ENCODE measurements at regions not wholly inside any gene's neighbourhood (a gene's known extent, or its start where the extent isn't known, plus 50 kb on each side); places are given as distances from the start of the nearest gene placed in this dataset.

- H3K36me3 ChIP-seq: no peaks in the 10 kb centered on the region
- peak overlapping the region in 1 of 2 experiments; percentile 6 for H3K4me3 ChIP-seq (ENCODE audit: low read depth in 1 of 2, low read length in 1 of 2)
- H3K4me1 ChIP-seq (ENCODE audit: control insufficient read depth in 1 of 2, insufficient read depth in 1 of 2, low read depth in 1 of 2, low read length in 1 of 2): peaks cover 32 to 37% of the 10 kb centered on the region in 2 experiments
- H3K27me3 ChIP-seq: no peaks in the 10 kb centered on the region
- no peaks in the 10 kb centered on the region for H3K9me3 ChIP-seq
- peak overlapping the region; percentile 82 for H3K27ac ChIP-seq
- TF ChIP-seq CTCF (IDR thresholded peaks at IDR 0.05): no peak
Observed at GRCh38 chr14:61628016-61628725, 67.1 kb upstream of the HIF1A start.

- TF ChIP-seq CTCF (IDR thresholded peaks at IDR 0.05): no peak
- H3K27me3 ChIP-seq: no peaks in the 10 kb centered on the region
- no peaks in the 10 kb centered on the region for H3K36me3 ChIP-seq
- H3K27ac ChIP-seq: no peak overlapping the region
- peaks cover 24 to 30% of the 10 kb centered on the region in 2 experiments for H3K4me1 ChIP-seq (ENCODE audit: control insufficient read depth in 1 of 2, insufficient read depth in 1 of 2, low read depth in 1 of 2, low read length in 1 of 2)
- H3K9me3 ChIP-seq: no peaks in the 10 kb centered on the region
- no peak overlapping the region for H3K4me3 ChIP-seq (ENCODE audit: low read depth in 1 of 2, low read length in 1 of 2)
Observed at GRCh38 chr14:61630399-61631044, 64.8 kb upstream of the HIF1A start.

GRCh38 chr14:61631045-61631687 is 64.1 kb upstream of the HIF1A start:
- no peak overlapping the region for H3K4me3 ChIP-seq (ENCODE audit: low read depth in 1 of 2, low read length in 1 of 2)
- no peaks in the 10 kb centered on the region for H3K27me3 ChIP-seq
- TF ChIP-seq CTCF (IDR thresholded peaks at IDR 0.05): no peak
- peaks cover 24 to 36% of the 10 kb centered on the region in 2 experiments for H3K4me1 ChIP-seq (ENCODE audit: control insufficient read depth in 1 of 2, insufficient read depth in 1 of 2, low read depth in 1 of 2, low read length in 1 of 2)
- no peaks in the 10 kb centered on the region for H3K36me3 ChIP-seq
- no peaks in the 10 kb centered on the region for H3K9me3 ChIP-seq
- H3K27ac ChIP-seq: no peak overlapping the region

GRCh38 chr14:61632401-61632800 is 62.9 kb upstream of the HIF1A start:
- no peaks in the 10 kb centered on the region for H3K27me3 ChIP-seq
- TF ChIP-seq CTCF (IDR thresholded peaks at IDR 0.05): no peak
- H3K36me3 ChIP-seq: no peaks in the 10 kb centered on the region
- H3K4me1 ChIP-seq (ENCODE audit: control insufficient read depth in 1 of 2, insufficient read depth in 1 of 2, low read depth in 1 of 2, low read length in 1 of 2): peaks cover 20 to 34% of the 10 kb centered on the region in 2 experiments
- H3K9me3 ChIP-seq: no peaks in the 10 kb centered on the region
- H3K27ac ChIP-seq: no peak overlapping the region
- H3K4me3 ChIP-seq (ENCODE audit: low read depth in 1 of 2, low read length in 1 of 2): no peak overlapping the region

DNA sequence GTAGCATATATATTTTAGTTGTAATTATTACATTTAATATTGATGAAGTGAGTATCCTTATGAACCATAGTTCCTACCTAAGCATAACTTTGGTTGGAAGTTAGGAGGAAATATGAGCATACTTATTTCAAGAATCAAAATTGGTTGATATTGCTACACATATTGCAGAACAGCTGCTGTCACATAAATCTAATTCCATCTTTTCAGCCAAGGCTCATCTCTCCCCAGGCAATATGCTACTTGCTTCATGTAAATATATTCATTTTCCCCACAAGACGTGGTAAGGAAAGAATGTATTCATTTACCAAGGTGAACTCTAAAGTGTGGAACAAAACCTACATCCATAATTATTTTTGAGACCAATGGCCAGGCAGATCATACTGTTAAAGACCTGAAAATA is 62.5 kb upstream of the HIF1A start:
- Histone ChIP-seq H3K4me1 (ENCODE audit: control insufficient read depth in 1 of 2, insufficient read depth in 1 of 2, low read depth in 1 of 2, low read length in 1 of 2) (peaks cover 16 to 30% of the 10 kb centered on the region in 2 experiments), H3K27ac (no peak overlapping the region), H3K9me3 (no peaks in the 10 kb centered on the region), H3K36me3 (no peaks in the 10 kb centered on the region), H3K4me3 (ENCODE audit: low read depth in 1 of 2, low read length in 1 of 2) (no peak overlapping the region), H3K27me3 (no peaks in the 10 kb centered on the region)
- TF ChIP-seq CTCF (IDR thresholded peaks at IDR 0.05): no peak
